ENCODE measurements at regions not wholly inside any gene's neighbourhood (a gene's known extent, or its start where the extent isn't known, plus 50 kb on each side); places are given as distances from the start of the nearest gene placed in this dataset.
A peak's percentile ranks its signal among the peaks of the same experiment; 100 is the strongest.

DNA sequence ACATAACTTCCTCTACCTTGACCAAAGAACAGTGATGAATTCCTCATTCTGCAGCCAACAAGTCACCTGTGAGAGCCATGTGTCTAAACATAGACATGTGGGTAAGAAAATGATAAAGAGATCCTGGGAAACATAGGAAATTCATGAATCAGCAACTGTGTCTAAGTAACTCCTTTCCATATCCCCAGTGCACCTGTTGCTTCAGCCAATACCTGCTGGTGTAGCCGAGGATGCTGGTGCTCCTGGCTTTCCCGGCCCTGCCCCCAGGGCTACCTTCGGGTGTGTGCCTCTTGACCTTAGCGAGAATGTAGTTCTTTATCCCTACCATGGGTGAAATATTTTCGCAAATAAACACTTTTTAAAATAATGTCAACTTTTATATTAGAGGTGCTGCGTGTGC, 114.1 kb downstream of the OR13A1 start:
- no peak for TF ChIP-seq CTCF (conservative IDR thresholded peaks at IDR 0.05)
- no peak for DNase-seq (ENCODE audit: low read depth, low spot score)
- H3K27me3 Mint-ChIP-seq (ENCODE audit: low read depth), result no peaks in the 10 kb centered on the region
- no peaks in the 10 kb centered on the region for H3K9me3 Mint-ChIP-seq
- H3K27ac Mint-ChIP-seq (ENCODE audit: unreplicated experiment), result no peak overlapping the region
- no peaks in the 10 kb centered on the region for H3K4me1 Mint-ChIP-seq
- H3K36me3 Mint-ChIP-seq (ENCODE audit: low read depth), result no peaks in the 10 kb centered on the region
- H3K4me3 Mint-ChIP-seq, result no peak overlapping the region

DNA sequence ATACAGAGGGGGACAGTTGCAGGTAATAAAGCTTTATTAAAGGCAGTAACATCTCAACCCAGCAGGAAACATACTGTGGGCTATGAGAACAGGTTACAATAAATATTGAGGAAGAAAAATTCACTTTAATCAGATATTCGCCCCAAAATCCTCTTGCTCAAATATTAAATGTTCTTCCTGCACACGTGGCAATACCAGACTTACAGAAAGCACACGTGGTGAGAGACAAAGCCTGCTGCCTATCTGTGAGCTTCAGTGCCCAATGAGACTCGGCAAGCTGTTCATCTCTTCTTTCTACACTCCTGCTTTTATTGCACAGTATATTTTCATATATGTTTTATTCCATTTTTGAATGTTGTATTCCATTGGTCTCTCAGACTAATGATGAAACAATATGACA, 113.2 kb downstream of the OR13A1 start:
- H3K9me3 Mint-ChIP-seq, result no peaks in the 10 kb centered on the region
- DNase-seq (ENCODE audit: low read depth, low spot score), result no peak
- no peak overlapping the region for H3K4me3 Mint-ChIP-seq
- no peaks in the 10 kb centered on the region for H3K36me3 Mint-ChIP-seq (ENCODE audit: low read depth)
- no peaks in the 10 kb centered on the region for H3K4me1 Mint-ChIP-seq
- no peak overlapping the region for H3K27ac Mint-ChIP-seq (ENCODE audit: unreplicated experiment)
- no peaks in the 10 kb centered on the region for H3K27me3 Mint-ChIP-seq (ENCODE audit: low read depth)
- no peak for TF ChIP-seq CTCF (conservative IDR thresholded peaks at IDR 0.05)

DNA sequence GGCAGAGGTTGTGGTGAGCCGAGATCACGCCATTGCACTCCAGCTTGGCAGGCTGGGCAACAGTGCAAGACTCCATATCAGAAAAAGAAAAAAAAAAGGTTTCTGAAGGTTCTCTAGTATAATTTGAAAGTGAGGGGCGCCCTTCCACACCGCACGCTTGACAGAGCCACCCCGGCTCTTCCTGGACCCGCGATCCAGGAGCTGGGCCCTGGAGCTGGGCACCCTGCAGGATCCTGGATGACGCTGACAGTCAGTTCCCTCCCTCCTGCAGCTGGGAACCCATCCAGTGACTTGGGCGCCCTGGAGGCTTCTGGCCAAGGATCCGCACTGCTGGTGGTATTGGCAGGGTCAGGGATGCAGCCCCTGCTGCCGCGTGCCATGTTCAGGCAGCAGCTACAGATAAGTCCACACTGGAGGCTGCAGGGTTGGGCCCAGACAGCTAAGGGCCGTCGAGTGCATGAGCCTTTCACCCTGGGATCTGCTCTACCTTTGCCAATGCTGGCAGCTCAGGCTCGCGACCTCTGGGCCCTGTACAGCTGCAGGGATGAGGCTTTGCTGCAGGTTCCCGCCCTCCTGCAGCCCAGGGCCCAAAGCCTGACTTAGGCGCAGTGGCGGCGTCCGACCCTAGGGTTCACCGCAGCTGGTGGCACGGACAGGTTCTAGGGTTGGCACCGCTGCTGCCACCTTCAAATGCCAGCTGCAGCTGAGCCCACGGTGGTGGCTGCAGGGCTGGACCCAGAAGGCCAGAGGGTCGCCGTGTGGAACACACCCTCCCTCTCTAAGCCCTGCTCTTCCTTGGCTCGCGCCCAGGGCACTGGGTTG, 110.2 kb downstream of the OR13A1 start:
- no peak for TF ChIP-seq CTCF (conservative IDR thresholded peaks at IDR 0.05)
- H3K4me3 Mint-ChIP-seq, result no peak overlapping the region

DNA sequence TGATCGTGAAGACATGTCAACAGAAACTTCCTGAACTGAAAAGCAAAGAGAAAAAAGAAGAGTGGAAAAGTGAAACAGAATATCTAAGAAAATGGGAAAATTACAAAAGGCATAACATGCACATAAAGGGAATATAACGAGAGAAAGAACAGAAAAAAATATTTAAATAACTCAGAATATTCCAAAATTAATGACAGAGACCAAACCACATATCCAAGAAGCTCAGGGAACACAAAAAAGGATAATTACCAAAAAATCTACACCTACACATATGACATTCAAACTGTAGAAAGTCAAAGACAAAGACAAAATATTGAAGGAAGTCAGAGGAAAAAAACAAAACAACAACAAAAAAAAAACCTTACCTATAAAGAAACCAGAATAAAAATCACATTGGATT, 105.5 kb downstream of the OR13A1 start:
- H3K27me3 Mint-ChIP-seq (ENCODE audit: low read depth), result no peaks in the 10 kb centered on the region
- no peaks in the 10 kb centered on the region for H3K36me3 Mint-ChIP-seq (ENCODE audit: low read depth)
- no peak for TF ChIP-seq CTCF (conservative IDR thresholded peaks at IDR 0.05)

More for the DNA sequence above, 110.2 kb downstream of the OR13A1 start:
- Mint-ChIP-seq H3K27ac (ENCODE audit: unreplicated experiment) (no peak overlapping the region), H3K36me3 (ENCODE audit: low read depth) (no peaks in the 10 kb centered on the region), H3K9me3 (peaks cover 13% of the 10 kb centered on the region), H3K27me3 (ENCODE audit: low read depth) (no peaks in the 10 kb centered on the region), H3K4me1 (no peaks in the 10 kb centered on the region)
- no peak for DNase-seq (ENCODE audit: low read depth, low spot score)

GRCh38 chr10:45211576-45211975, 103.8 kb downstream of the OR13A1 start:
- DNase-seq (ENCODE audit: low read depth, low spot score), result no peak
- H3K36me3 Mint-ChIP-seq (ENCODE audit: low read depth), result no peaks in the 10 kb centered on the region
- H3K4me1 Mint-ChIP-seq, result peaks cover 6% of the 10 kb centered on the region
- H3K27me3 Mint-ChIP-seq (ENCODE audit: low read depth), result no peaks in the 10 kb centered on the region
- H3K9me3 Mint-ChIP-seq, result peaks cover 13% of the 10 kb centered on the region
- peak overlapping the region; percentile 0 for H3K27ac Mint-ChIP-seq (ENCODE audit: unreplicated experiment)
- TF ChIP-seq CTCF (conservative IDR thresholded peaks at IDR 0.05), result no peak
- no peak overlapping the region for H3K4me3 Mint-ChIP-seq

More for the DNA sequence above, 105.5 kb downstream of the OR13A1 start:
- no peak overlapping the region for H3K27ac Mint-ChIP-seq (ENCODE audit: unreplicated experiment)
- H3K4me3 Mint-ChIP-seq, result no peak overlapping the region
- H3K9me3 Mint-ChIP-seq, result peaks cover 13% of the 10 kb centered on the region
- peaks cover 6% of the 10 kb centered on the region for H3K4me1 Mint-ChIP-seq
- DNase-seq (ENCODE audit: low read depth, low spot score), result no peak
